ENCODE measurements at regions not wholly inside any gene's neighbourhood (a gene's known extent, or its start where the extent isn't known, plus 50 kb on each side); places are given as distances from the start of the nearest gene placed in this dataset.

DNA sequence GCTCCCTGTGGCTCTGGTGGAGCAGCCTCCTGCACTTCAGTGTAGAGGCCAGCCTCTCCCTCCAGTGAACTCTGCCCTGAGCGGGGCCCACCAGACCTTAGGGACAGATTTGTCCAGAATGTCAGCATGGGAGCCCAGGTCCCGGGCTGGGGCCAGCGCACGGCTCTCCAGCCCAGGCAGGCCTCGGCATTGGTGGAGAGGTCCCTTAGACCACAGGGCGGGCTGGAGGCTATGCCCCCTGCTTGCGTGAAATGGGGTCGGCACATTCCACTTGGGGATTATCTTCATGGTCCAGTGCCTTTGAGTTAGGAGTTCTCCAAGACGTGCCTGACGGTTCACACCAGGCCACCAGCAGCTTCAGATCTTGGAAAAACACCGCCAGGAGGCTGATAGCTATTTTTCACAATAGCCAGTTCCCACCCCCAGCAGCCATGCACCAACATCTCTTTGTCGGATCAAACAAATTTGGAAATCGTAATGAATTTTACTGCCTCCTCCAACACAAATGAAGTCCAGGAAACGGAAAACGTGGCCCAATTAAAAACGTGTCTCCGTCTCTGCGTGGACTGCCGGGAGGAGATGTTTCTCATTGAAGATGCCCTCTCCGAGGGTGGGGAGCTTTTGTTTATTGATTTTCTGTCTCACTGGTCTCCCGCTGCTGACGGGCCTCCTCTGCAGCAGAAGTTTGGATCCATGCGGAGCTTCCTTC, 110.0 kb upstream of the CIBAR2 start:
- Histone ChIP-seq H3K4me3 (ENCODE audit: low read length) (no peak overlapping the region), H3K4me1 (ENCODE audit: control insufficient read depth, insufficient read depth, low read length) (no peaks in the 10 kb centered on the region), H3K27ac (ENCODE audit: low read length) (no peak overlapping the region), H3K27me3 (ENCODE audit: control insufficient read depth, insufficient read depth, low read length) (no peaks in the 10 kb centered on the region), H3K36me3 (ENCODE audit: control insufficient read depth, insufficient read depth, low read length) (no peaks in the 10 kb centered on the region), H3K9me3 (ENCODE audit: control insufficient read depth, insufficient read depth, low read length) (no peaks in the 10 kb centered on the region)
- DNase-seq (no peak), ATAC-seq (no peak)
- Mint-ChIP-seq H3K9me3 (no peaks in the 10 kb centered on the region), H3K36me3 (no peaks in the 10 kb centered on the region), H3K27ac (no peak overlapping the region), H3K27me3 (ENCODE audit: low read depth in 2 of 2) (no peaks in the 10 kb centered on the region), H3K4me3 (no peak overlapping the region), H3K4me1 (peaks cover 0 to 2% of the 10 kb centered on the region in 2 donors)
- WGBS (ENCODE audit: insufficient coverage): 91% methylated on average over 23 of the region's 23 CpGs
- TF ChIP-seq, protein P1, sequence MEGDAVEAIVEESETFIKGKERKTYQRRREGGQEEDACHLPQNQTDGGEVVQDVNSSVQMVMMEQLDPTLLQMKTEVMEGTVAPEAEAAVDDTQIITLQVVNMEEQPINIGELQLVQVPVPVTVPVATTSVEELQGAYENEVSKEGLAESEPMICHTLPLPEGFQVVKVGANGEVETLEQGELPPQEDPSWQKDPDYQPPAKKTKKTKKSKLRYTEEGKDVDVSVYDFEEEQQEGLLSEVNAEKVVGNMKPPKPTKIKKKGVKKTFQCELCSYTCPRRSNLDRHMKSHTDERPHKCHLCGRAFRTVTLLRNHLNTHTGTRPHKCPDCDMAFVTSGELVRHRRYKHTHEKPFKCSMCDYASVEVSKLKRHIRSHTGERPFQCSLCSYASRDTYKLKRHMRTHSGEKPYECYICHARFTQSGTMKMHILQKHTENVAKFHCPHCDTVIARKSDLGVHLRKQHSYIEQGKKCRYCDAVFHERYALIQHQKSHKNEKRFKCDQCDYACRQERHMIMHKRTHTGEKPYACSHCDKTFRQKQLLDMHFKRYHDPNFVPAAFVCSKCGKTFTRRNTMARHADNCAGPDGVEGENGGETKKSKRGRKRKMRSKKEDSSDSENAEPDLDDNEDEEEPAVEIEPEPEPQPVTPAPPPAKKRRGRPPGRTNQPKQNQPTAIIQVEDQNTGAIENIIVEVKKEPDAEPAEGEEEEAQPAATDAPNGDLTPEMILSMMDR (IDR thresholded peaks at IDR 0.05): no peak
- intact Hi-C loops (cut with micrococcal nuclease): no loop called here

DNA sequence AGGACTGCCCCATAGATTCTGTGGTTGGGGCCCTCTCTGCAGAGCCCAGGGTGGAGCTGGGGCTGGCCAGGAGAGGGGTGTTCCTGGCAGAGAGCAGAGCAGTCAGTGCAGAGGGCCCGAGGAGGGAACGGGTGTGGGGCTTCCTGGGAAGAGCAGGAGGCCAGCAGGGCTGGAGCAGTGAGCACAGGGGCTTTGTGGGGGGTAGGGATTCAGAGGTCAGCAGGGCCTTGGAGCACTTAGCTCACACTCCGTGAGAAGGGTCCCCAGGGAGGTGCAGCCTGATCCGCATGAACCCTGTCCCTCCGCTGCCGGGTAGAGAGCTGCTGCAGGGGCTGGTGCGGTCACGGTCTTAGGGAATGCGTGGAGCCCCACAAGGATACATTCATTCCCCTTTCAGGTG, 113.0 kb upstream of the CIBAR2 start:
- WGBS (ENCODE audit: insufficient coverage): 90% methylated on average over 9 of the region's 9 CpGs
- Histone ChIP-seq H3K27me3 (ENCODE audit: control insufficient read depth, insufficient read depth, low read length) (no peaks in the 10 kb centered on the region), H3K27ac (ENCODE audit: low read length) (no peak overlapping the region), H3K4me3 (ENCODE audit: low read length) (no peak overlapping the region), H3K9me3 (ENCODE audit: control insufficient read depth, insufficient read depth, low read length) (no peaks in the 10 kb centered on the region), H3K36me3 (ENCODE audit: control insufficient read depth, insufficient read depth, low read length) (no peaks in the 10 kb centered on the region), H3K4me1 (ENCODE audit: control insufficient read depth, insufficient read depth, low read length) (no peaks in the 10 kb centered on the region)
- no peak overlapping the region for H3K4me3 Mint-ChIP-seq
- H3K36me3 Mint-ChIP-seq: no peaks in the 10 kb centered on the region
- DNase-seq: no peak
- intact Hi-C loops (cut with micrococcal nuclease): no loop called here
- TF ChIP-seq, protein P1 (IDR thresholded peaks at IDR 0.05): no peak
- no peak overlapping the region for H3K27ac Mint-ChIP-seq
- H3K27me3 Mint-ChIP-seq (ENCODE audit: low read depth in 2 of 2): peaks cover 0 to 2% of the 10 kb centered on the region in 2 donors
- no peaks in the 10 kb centered on the region for H3K9me3 Mint-ChIP-seq
- ATAC-seq: no peak
- peaks cover 0 to 6% of the 10 kb centered on the region in 2 donors for H3K4me1 Mint-ChIP-seq

DNA sequence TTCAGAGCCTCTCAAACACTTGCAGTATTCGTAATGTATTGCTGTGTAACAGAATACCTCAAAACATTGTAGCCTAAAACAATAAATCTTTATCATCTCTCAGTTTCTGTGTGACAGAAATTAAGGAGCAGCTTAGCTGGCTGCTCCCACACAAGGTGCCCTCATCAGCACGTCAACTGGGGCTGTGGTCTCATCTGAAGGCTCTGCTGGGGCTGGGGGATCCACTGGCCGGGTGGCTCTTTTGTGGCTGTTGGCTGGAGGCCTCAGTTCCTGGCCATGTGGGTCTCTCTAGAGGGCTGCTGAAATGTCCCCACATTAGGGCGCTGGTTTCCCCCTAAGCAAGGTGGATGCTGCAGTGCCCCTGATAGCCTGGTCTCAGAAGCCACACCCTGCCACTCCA, 113.4 kb upstream of the CIBAR2 start:
- intact Hi-C loops (cut with micrococcal nuclease): no loop called here
- DNase-seq: no peak
- Mint-ChIP-seq H3K36me3 (no peaks in the 10 kb centered on the region), H3K27ac (no peak overlapping the region), H3K27me3 (ENCODE audit: low read depth in 2 of 2) (peaks cover 0 to 4% of the 10 kb centered on the region in 2 donors), H3K4me3 (no peak overlapping the region), H3K9me3 (no peaks in the 10 kb centered on the region), H3K4me1 (peaks cover 0 to 6% of the 10 kb centered on the region in 2 donors)
- 90% methylated on average over 4 of the region's 4 CpGs for WGBS (ENCODE audit: insufficient coverage)
- no peaks in the 10 kb centered on the region for H3K27me3 ChIP-seq (ENCODE audit: control insufficient read depth, insufficient read depth, low read length)
- TF ChIP-seq, protein P1 (IDR thresholded peaks at IDR 0.05): no peak
- no peak overlapping the region for H3K27ac ChIP-seq (ENCODE audit: low read length)
- no peak overlapping the region for H3K4me3 ChIP-seq (ENCODE audit: low read length)
- no peaks in the 10 kb centered on the region for H3K4me1 ChIP-seq (ENCODE audit: control insufficient read depth, insufficient read depth, low read length)
- H3K9me3 ChIP-seq (ENCODE audit: control insufficient read depth, insufficient read depth, low read length): no peaks in the 10 kb centered on the region
- no peaks in the 10 kb centered on the region for H3K36me3 ChIP-seq (ENCODE audit: control insufficient read depth, insufficient read depth, low read length)
- no peak for ATAC-seq
